B cell (primary cell): ENCODE measurements at regions not wholly inside any gene's neighbourhood (a gene's known extent, or its start where the extent isn't known, plus 50 kb on each side); places are given as distances from the start of the nearest gene placed in this dataset.
"Not testable (repeated sequence)": the region's sequence is repeated elsewhere in the genome, so short reads cannot be mapped to it uniquely, and the experiment has no call there.

Experiments
- ATAC-seq: fragments of 200-7000 bp; cut with Tn5 transposase; one replicate; pipeline ENCODE4 v1.10.0; 2021; ENCODE audit warnings: low read depth, mild to moderate bottlenecking, moderate number of reproducible peaks, moderate library complexity
- CTCF ChIA-PET: fragments of 350-600 bp; sonication (Branson Sonifier 250); formaldehyde crosslinking; loops from one replicate; lab custom pipeline; 2021; ENCODE audit warnings: antibody characterized with exemption, inconsistent platforms; lab: Charles Lee
- POLR2A ChIA-PET: fragments of 350-600 bp; sonication (Branson Sonifier 250); formaldehyde crosslinking; loops from one replicate; lab custom pipeline; 2021; ENCODE audit warnings: antibody characterized with exemption; lab: Charles Lee
- DNase-seq: peaks from one replicate; pipeline ENCODE4 v3.0.0; 2013
- H2AFZ ChIP-seq: 2 replicates; pipeline ENCODE4 v1.6.1; 2012; ENCODE audit warnings: mild to moderate bottlenecking, low read depth, low read length; ENCODE audit not compliant: insufficient read depth, poor library complexity, severe bottlenecking
- H3K27ac ChIP-seq, 2 donors: 1 replicate in 1 of 2; 2 replicates in 1 of 2; pipeline ENCODE4 v1.5.1; 2012 to 2013; ENCODE audit warnings: low read length in 2 of 2, mild to moderate bottlenecking in 2 of 2, moderate library complexity in 1 of 2
- H3K27me3 ChIP-seq, 4 experiments: fragments of 200-600 bp in 1 of 4; sonication (generic) in 1 of 4; replicated peaks in 1 of 4; 1 replicate in 2 of 4; 2 replicates in 2 of 4; pipeline versions ENCODE4 v1.6.1 to v1.7.0; 2013 to 2016; ENCODE audit warnings: low read length in 3 of 4, mild to moderate bottlenecking in 2 of 4, mixed read lengths in 1 of 4, moderate library complexity in 1 of 4; ENCODE audit not compliant: insufficient read depth in 4 of 4, control insufficient read depth in 3 of 4; ENCODE audit errors: control extremely low read depth in 1 of 4
- H3K36me3 ChIP-seq, 2 experiments: replicated peaks in 1 of 2; 1 replicate in 1 of 2; 2 replicates in 1 of 2; pipeline versions ENCODE4 v1.6.1 to v1.7.1; 2013; ENCODE audit warnings: low read length in 1 of 2; ENCODE audit not compliant: insufficient read depth in 2 of 2, control insufficient read depth in 1 of 2; ENCODE audit errors: control extremely low read depth in 1 of 2, extremely low read depth in 1 of 2
- H3K4me1 ChIP-seq, 2 donors: fragments of 200-600 bp in 1 of 2; sonication (generic) in 1 of 2; 1 replicate in 1 of 2; 2 replicates in 1 of 2; pipeline versions ENCODE4 v1.5.1 to v1.6.1; 2013 to 2017; ENCODE audit warnings: low read length in 2 of 2; ENCODE audit not compliant: control insufficient read depth in 2 of 2, insufficient read depth in 2 of 2
- H3K4me2 ChIP-seq: replicated peaks from 2 replicates; pipeline ENCODE3; 2012; ENCODE audit warnings: mild to moderate bottlenecking, low read depth, low read length; ENCODE audit not compliant: poor library complexity, severe bottlenecking
- H3K4me3 ChIP-seq, 5 experiments: fragments of 200-600 bp in 1 of 5; sonication (generic) in 1 of 5; 1 replicate in 3 of 5; 2 replicates in 2 of 5; pipeline versions ENCODE4 v1.5.1 to v1.7.0; 2011 to 2016; ENCODE audit warnings: low read length in 4 of 5, mild to moderate bottlenecking in 4 of 5, low read depth in 2 of 5, control low read depth in 1 of 5, moderate library complexity in 1 of 5; ENCODE audit not compliant: insufficient read depth in 1 of 5; ENCODE audit errors: control extremely low read depth in 1 of 5, extremely low read depth in 1 of 5
- H3K79me2 ChIP-seq: fragments of 200-600 bp; sonication (generic); one replicate; pipeline ENCODE4 v1.6.0; 2016; ENCODE audit warnings: low read length; ENCODE audit not compliant: control insufficient read depth, insufficient read depth
- H3K9ac ChIP-seq: fragments of 200-600 bp; sonication (generic); 2 replicates; pipeline ENCODE4 v1.6.1; 2017; ENCODE audit warnings: mild to moderate bottlenecking, low read length, moderate library complexity
- H3K9me3 ChIP-seq, 3 donors: one replicate each; pipeline versions ENCODE4 v1.6.1 to v1.7.1; 2013; ENCODE audit warnings: low read length in 2 of 3; ENCODE audit not compliant: control insufficient read depth in 2 of 3, insufficient read depth in 1 of 3; ENCODE audit errors: control extremely low read depth in 1 of 3
- H4K20me1 ChIP-seq: 2 replicates; pipeline ENCODE4 v1.6.0; 2012; ENCODE audit warnings: mild to moderate bottlenecking, low read length; ENCODE audit not compliant: insufficient read depth, control insufficient read depth, poor library complexity, severe bottlenecking
- H3K27ac Mint-ChIP-seq: one replicate; pipeline ENCODE4 v1.8.0; 2021; ENCODE audit warnings: mixed read lengths
- H3K27me3 Mint-ChIP-seq: one replicate; pipeline ENCODE4 v1.8.0; 2021; ENCODE audit warnings: mixed read lengths
- H3K4me1 Mint-ChIP-seq: one replicate; pipeline ENCODE4 v1.8.0; 2021; ENCODE audit warnings: mixed read lengths
- H3K4me3 Mint-ChIP-seq: one replicate; pipeline ENCODE4 v1.8.0; 2021; ENCODE audit warnings: mixed read lengths
- H3K9me3 Mint-ChIP-seq: one replicate; pipeline ENCODE4 v1.8.0; 2022; ENCODE audit warnings: mixed read lengths; ENCODE audit not compliant: insufficient read depth
- EZH2 ChIP-seq: IDR thresholded peaks from 2 replicates; pipeline ENCODE4 v1.6.1; 2012; ENCODE audit warnings: borderline replicate concordance, low read depth, mild to moderate bottlenecking, moderate library complexity, low read length; ENCODE audit not compliant: insufficient read depth, poor library complexity, severe bottlenecking
- WGBS: methylation state at CpG from one replicate; pipeline ENCODE4 v1.1.5; 2013; ENCODE audit warnings: missing lambda C conversion rate; ENCODE audit not compliant: insufficient coverage; 5-methylcytosine and 5-hydroxymethylcytosine counted together
- intact Hi-C: fragments of 100-400 bp; cut with micrococcal nuclease; formaldehyde crosslinking; loops from one replicate; pipeline ENCODE4 v1.10.0; 2022
- TF ChIP-seq, protein P1 (sequence below): fragments of 200-600 bp; IDR thresholded peaks from one replicate; pipeline ENCODE4 v1.8.0; 2022; ENCODE audit warnings: antibody characterized with exemption, mild to moderate bottlenecking

DNA sequence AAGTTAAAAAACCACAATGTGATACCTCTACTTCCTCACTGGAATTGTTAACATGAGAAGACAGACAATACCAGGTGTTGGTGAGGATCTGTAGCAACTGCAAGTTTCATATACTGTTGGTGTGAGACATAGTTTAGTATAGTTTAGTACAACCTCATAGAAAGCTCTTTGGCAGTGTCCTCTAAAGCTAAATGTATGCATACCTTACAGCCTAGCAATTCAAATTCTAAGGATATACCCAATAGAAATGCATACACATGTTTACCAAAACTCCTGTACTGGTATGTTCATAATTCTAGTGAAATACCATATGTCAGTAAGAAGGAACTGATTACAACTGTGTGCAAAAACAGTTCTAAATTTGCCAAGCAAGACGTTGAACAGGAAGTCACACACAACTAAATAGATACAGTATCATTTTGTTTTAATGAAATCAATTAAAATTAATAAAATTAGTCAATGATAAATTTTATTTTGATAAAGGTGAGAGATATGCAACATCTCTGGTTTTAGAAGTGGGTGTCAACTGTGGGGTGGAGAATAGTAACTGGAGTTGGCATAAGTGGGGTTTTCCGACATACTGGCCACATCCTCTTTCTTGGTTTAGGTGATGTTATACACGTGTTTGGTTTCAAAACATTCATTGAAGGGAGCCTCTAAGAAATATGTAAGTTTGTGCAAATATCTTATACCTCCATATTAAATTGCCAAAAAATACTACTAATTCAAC lies 450.7 kb downstream of the PTPRC start:
- Histone ChIP-seq H3K4me1 (peaks cover 17 to 32% of the 10 kb centered on the region in 2 donors), H2AFZ (no peak overlapping the region), H3K9ac (no peak overlapping the region), H3K36me3 (no peaks in the 10 kb centered on the region), H4K20me1 (no peaks in the 10 kb centered on the region), H3K4me2 (peak overlapping the region; percentile 54), H3K27me3 (no peaks in the 10 kb centered on the region), H3K9me3 (peaks cover 0 to 10% (median 3%) of the 10 kb centered on the region in 3 donors), H3K79me2 (no peaks in the 10 kb centered on the region), H3K4me3 (peak overlapping the region in 1 of 5 experiments; percentile 18), H3K27ac (peak overlapping the region; percentile 54 to 73)
- peak overlapping the region; percentile 46 for H3K4me3 Mint-ChIP-seq
- POLR2A ChIA-PET, result no interaction called here
- H3K4me1 Mint-ChIP-seq, result peaks cover 29% of the 10 kb centered on the region
- ATAC-seq (peak; percentile 95), DNase-seq (peak; percentile 81)
- no peaks in the 10 kb centered on the region for H3K9me3 Mint-ChIP-seq
- CTCF ChIA-PET, result no interaction called here
- no peaks in the 10 kb centered on the region for H3K27me3 Mint-ChIP-seq
- intact Hi-C loops, result loop anchor here (5.0 kb wide), 2 partner anchors 42 to 152 kb away; no protein-coding TSS in a partner anchor
- 0% methylated on average over 1 of the region's 3 CpGs for WGBS
- H3K27ac Mint-ChIP-seq, result peak overlapping the region; percentile 75
- TF ChIP-seq, protein P1, sequence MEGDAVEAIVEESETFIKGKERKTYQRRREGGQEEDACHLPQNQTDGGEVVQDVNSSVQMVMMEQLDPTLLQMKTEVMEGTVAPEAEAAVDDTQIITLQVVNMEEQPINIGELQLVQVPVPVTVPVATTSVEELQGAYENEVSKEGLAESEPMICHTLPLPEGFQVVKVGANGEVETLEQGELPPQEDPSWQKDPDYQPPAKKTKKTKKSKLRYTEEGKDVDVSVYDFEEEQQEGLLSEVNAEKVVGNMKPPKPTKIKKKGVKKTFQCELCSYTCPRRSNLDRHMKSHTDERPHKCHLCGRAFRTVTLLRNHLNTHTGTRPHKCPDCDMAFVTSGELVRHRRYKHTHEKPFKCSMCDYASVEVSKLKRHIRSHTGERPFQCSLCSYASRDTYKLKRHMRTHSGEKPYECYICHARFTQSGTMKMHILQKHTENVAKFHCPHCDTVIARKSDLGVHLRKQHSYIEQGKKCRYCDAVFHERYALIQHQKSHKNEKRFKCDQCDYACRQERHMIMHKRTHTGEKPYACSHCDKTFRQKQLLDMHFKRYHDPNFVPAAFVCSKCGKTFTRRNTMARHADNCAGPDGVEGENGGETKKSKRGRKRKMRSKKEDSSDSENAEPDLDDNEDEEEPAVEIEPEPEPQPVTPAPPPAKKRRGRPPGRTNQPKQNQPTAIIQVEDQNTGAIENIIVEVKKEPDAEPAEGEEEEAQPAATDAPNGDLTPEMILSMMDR, result no peak
- no peak for TF ChIP-seq EZH2

DNA sequence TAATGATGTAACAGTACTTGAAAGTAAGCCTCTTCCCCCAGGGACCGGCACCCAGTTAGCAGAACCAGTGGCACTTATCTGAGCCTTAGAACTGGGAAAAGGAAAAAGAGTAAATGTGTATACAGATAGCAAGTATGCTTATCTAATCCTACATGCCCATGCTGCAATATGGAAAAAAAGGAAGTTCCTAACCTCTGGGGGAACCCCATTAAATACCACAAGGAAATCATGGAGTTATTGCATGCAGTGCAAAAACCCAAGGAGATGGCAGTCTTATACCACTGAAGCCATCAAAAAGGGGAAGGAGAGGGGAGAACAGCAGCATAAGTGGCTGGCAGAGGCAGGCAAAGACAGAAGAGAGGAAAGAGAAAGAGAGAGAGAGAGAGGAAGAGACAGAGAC lies 456.8 kb downstream of the PTPRC start:
- H3K27me3 Mint-ChIP-seq, H2AFZ ChIP-seq, H3K27ac ChIP-seq, H3K36me3 ChIP-seq, H3K9me3 ChIP-seq, H3K4me2 ChIP-seq, H4K20me1 ChIP-seq, H3K9ac ChIP-seq, CTCF ChIA-PET, H3K4me3 Mint-ChIP-seq, H3K27me3 ChIP-seq, H3K27ac Mint-ChIP-seq, intact Hi-C loops, POLR2A ChIA-PET, H3K4me3 ChIP-seq, ATAC-seq, H3K79me2 ChIP-seq, H3K9me3 Mint-ChIP-seq: not testable (repeated sequence)
- DNase-seq, result peak; percentile 25
- peaks cover 27% of the 10 kb centered on the region for H3K4me1 Mint-ChIP-seq
- H3K4me1 ChIP-seq, result peaks cover 10 to 19% of the 10 kb centered on the region in 2 donors
- WGBS, result no CpG with 5 or more reads among the region's 1 CpG
